ENCODE measurements at regions not wholly inside any gene's neighbourhood (a gene's known extent, or its start where the extent isn't known, plus 50 kb on each side); places are given as distances from the start of the nearest gene placed in this dataset.

- H3K27me3 Mint-ChIP-seq = peaks cover 0 to 10% of the 10 kb centered on the region in 2 donors
- H3K36me3 Mint-ChIP-seq = no peaks in the 10 kb centered on the region
- DNase-seq (no peak), ATAC-seq (replicated peaks) (no peak)
- no peak overlapping the region for H3K27ac Mint-ChIP-seq
- no peaks in the 10 kb centered on the region for H3K9me3 Mint-ChIP-seq
- H3K4me3 Mint-ChIP-seq = no peak overlapping the region
- H3K4me1 Mint-ChIP-seq = no peaks in the 10 kb centered on the region
Measured at GRCh38 chr17:34173241-34173640, 81.8 kb upstream of the CCL2 start.

GRCh38 chr17:34174496-34174895 lies 80.6 kb upstream of the CCL2 start:
- H3K27me3 Mint-ChIP-seq = peaks cover 0 to 12% of the 10 kb centered on the region in 2 donors
- H3K4me3 Mint-ChIP-seq = no peak overlapping the region
- DNase-seq (no peak), ATAC-seq (replicated peaks) (no peak)
- H3K27ac Mint-ChIP-seq = no peak overlapping the region
- no peaks in the 10 kb centered on the region for H3K36me3 Mint-ChIP-seq
- H3K9me3 Mint-ChIP-seq = no peaks in the 10 kb centered on the region
- H3K4me1 Mint-ChIP-seq = no peaks in the 10 kb centered on the region

- no peaks in the 10 kb centered on the region for H3K4me1 Mint-ChIP-seq
- no peak for ATAC-seq (replicated peaks)
- no peaks in the 10 kb centered on the region for H3K36me3 Mint-ChIP-seq
- H3K27ac Mint-ChIP-seq = no peak overlapping the region
- H3K9me3 Mint-ChIP-seq = no peaks in the 10 kb centered on the region
- H3K4me3 Mint-ChIP-seq = no peak overlapping the region
- DNase-seq = no peak
- peaks cover 6 to 13% of the 10 kb centered on the region in 2 donors for H3K27me3 Mint-ChIP-seq
Measured at GRCh38 chr17:34176440-34176839, 78.6 kb upstream of the CCL2 start.

- ATAC-seq (replicated peaks) (no peak), DNase-seq (no peak)
- Mint-ChIP-seq H3K9me3 (no peaks in the 10 kb centered on the region), H3K36me3 (no peaks in the 10 kb centered on the region), H3K27me3 (peaks cover 6 to 9% of the 10 kb centered on the region in 2 donors), H3K4me1 (no peaks in the 10 kb centered on the region), H3K27ac (no peak overlapping the region), H3K4me3 (no peak overlapping the region)
Measured at GRCh38 chr17:34177642-34178041, 77.4 kb upstream of the CCL2 start.

- H3K9me3 Mint-ChIP-seq = no peaks in the 10 kb centered on the region
- no peak overlapping the region for H3K4me3 Mint-ChIP-seq
- DNase-seq (no peak), ATAC-seq (replicated peaks) (no peak)
- peaks cover 6 to 9% of the 10 kb centered on the region in 2 donors for H3K27me3 Mint-ChIP-seq
- no peak overlapping the region for H3K27ac Mint-ChIP-seq
- H3K4me1 Mint-ChIP-seq = no peaks in the 10 kb centered on the region
- no peaks in the 10 kb centered on the region for H3K36me3 Mint-ChIP-seq
Measured at GRCh38 chr17:34178092-34178491, 77.0 kb upstream of the CCL2 start.

GRCh38 chr17:34182036-34182803 lies 72.9 kb upstream of the CCL2 start:
- H3K4me1 Mint-ChIP-seq = no peaks in the 10 kb centered on the region
- H3K4me3 Mint-ChIP-seq = no peak overlapping the region
- no peaks in the 10 kb centered on the region for H3K9me3 Mint-ChIP-seq
- no peak overlapping the region for H3K27ac Mint-ChIP-seq
- H3K36me3 Mint-ChIP-seq = no peaks in the 10 kb centered on the region
- no peak for ATAC-seq (replicated peaks)
- DNase-seq = no peak
- H3K27me3 Mint-ChIP-seq = peaks cover 24 to 28% of the 10 kb centered on the region in 2 donors

GRCh38 chr17:34195987-34196386 lies 59.1 kb upstream of the CCL2 start:
- no peak overlapping the region for H3K27ac Mint-ChIP-seq
- no peak for ATAC-seq (replicated peaks)
- H3K27me3 Mint-ChIP-seq = peaks cover 14 to 23% of the 10 kb centered on the region in 2 donors
- no peaks in the 10 kb centered on the region for H3K9me3 Mint-ChIP-seq
- no peak overlapping the region for H3K4me3 Mint-ChIP-seq
- H3K4me1 Mint-ChIP-seq = peaks cover 0 to 5% of the 10 kb centered on the region in 2 donors
- DNase-seq = no peak
- no peaks in the 10 kb centered on the region for H3K36me3 Mint-ChIP-seq

- H3K27me3 Mint-ChIP-seq = peaks cover 23 to 26% of the 10 kb centered on the region in 2 donors
- ATAC-seq (replicated peaks) (no peak), DNase-seq (no peak)
- H3K4me3 Mint-ChIP-seq = no peak overlapping the region
- H3K36me3 Mint-ChIP-seq = no peaks in the 10 kb centered on the region
- H3K27ac Mint-ChIP-seq = no peak overlapping the region
- peaks cover 5% of the 10 kb centered on the region in 2 donors for H3K4me1 Mint-ChIP-seq
- H3K9me3 Mint-ChIP-seq = peaks cover 1 to 4% of the 10 kb centered on the region in 2 donors
Measured at GRCh38 chr17:34198519-34198918, 56.6 kb upstream of the CCL2 start.

GRCh38 chr17:34199454-34199853 lies 55.6 kb upstream of the CCL2 start:
- Mint-ChIP-seq H3K27ac (no peak overlapping the region), H3K27me3 (peaks cover 21 to 23% of the 10 kb centered on the region in 2 donors), H3K36me3 (no peaks in the 10 kb centered on the region), H3K4me1 (peaks cover 5% of the 10 kb centered on the region in 2 donors), H3K4me3 (no peak overlapping the region), H3K9me3 (peaks cover 1 to 4% of the 10 kb centered on the region in 2 donors)
- no peak for ATAC-seq (replicated peaks)
- no peak for DNase-seq

GRCh38 chr17:34199932-34200534 lies 55.1 kb upstream of the CCL2 start:
- no peak overlapping the region for H3K27ac Mint-ChIP-seq
- peak; percentile 84 to 87 for ATAC-seq (replicated peaks)
- no peaks in the 10 kb centered on the region for H3K36me3 Mint-ChIP-seq
- H3K4me1 Mint-ChIP-seq = peaks cover 5% of the 10 kb centered on the region in 2 donors
- H3K4me3 Mint-ChIP-seq = no peak overlapping the region
- H3K9me3 Mint-ChIP-seq = peaks cover 1 to 4% of the 10 kb centered on the region in 2 donors
- DNase-seq = peak; percentile 56
- peaks cover 22 to 25% of the 10 kb centered on the region in 2 donors for H3K27me3 Mint-ChIP-seq

GRCh38 chr17:34201225-34201624 lies 53.9 kb upstream of the CCL2 start:
- Mint-ChIP-seq H3K27ac (no peak overlapping the region), H3K4me1 (peaks cover 5 to 9% of the 10 kb centered on the region in 2 donors), H3K36me3 (no peaks in the 10 kb centered on the region), H3K27me3 (peaks cover 24 to 29% of the 10 kb centered on the region in 2 donors), H3K9me3 (peaks cover 1 to 4% of the 10 kb centered on the region in 2 donors), H3K4me3 (no peak overlapping the region)
- no peak for DNase-seq
- ATAC-seq (replicated peaks) = peak; percentile 12 to 30

GRCh38 chr17:34201767-34202166 lies 53.3 kb upstream of the CCL2 start:
- ATAC-seq (replicated peaks) = peak in 1 of 2 donors; percentile 63
- H3K27ac Mint-ChIP-seq = no peak overlapping the region
- H3K27me3 Mint-ChIP-seq = peaks cover 19 to 29% of the 10 kb centered on the region in 2 donors
- no peak for DNase-seq
- H3K4me3 Mint-ChIP-seq = no peak overlapping the region
- H3K9me3 Mint-ChIP-seq = peaks cover 1 to 4% of the 10 kb centered on the region in 2 donors
- H3K36me3 Mint-ChIP-seq = no peaks in the 10 kb centered on the region
- peaks cover 5 to 9% of the 10 kb centered on the region in 2 donors for H3K4me1 Mint-ChIP-seq

- Mint-ChIP-seq H3K36me3 (no peaks in the 10 kb centered on the region), H3K9me3 (peaks cover 1 to 4% of the 10 kb centered on the region in 2 donors), H3K4me1 (peaks cover 5 to 9% of the 10 kb centered on the region in 2 donors), H3K27me3 (peaks cover 19 to 28% of the 10 kb centered on the region in 2 donors), H3K4me3 (no peak overlapping the region), H3K27ac (no peak overlapping the region)
- ATAC-seq (replicated peaks) (no peak), DNase-seq (no peak)
Measured at GRCh38 chr17:34203018-34203638, 52.0 kb upstream of the CCL2 start.

GRCh38 chr17:34204402-34204801 lies 50.7 kb upstream of the CCL2 start:
- DNase-seq = no peak
- no peak for ATAC-seq (replicated peaks)
- no peak overlapping the region for H3K27ac Mint-ChIP-seq
- no peaks in the 10 kb centered on the region for H3K36me3 Mint-ChIP-seq
- peaks cover 14 to 21% of the 10 kb centered on the region in 2 donors for H3K27me3 Mint-ChIP-seq
- peaks cover 5 to 9% of the 10 kb centered on the region in 2 donors for H3K4me1 Mint-ChIP-seq
- no peak overlapping the region for H3K4me3 Mint-ChIP-seq
- H3K9me3 Mint-ChIP-seq = peaks cover 6 to 13% of the 10 kb centered on the region in 2 donors
